ENCODE measurements at regions not wholly inside any gene's neighbourhood (a gene's known extent, or its start where the extent isn't known, plus 50 kb on each side); places are given as distances from the start of the nearest gene placed in this dataset.

DNA sequence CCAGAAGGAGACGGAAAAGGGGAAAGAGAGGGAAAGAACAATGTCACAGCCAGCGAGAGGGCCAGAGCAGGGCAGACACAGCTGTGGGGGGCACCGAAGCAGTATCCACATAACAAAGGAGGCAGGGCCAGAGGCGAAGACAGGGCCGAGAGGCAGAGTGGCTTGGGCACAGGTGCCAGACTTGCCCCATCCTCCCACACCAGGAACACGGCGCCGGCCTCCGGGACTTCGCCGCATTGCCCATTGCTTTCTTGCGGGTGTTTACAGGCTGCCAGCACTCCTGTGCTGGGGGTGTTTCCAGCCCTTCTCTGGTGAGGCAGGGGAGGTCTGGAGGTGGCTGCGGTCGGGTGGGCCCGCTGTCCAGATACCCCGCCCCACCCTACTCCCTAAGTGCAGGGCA, 78.0 kb downstream of the ENGASE start:
- H3K27me3 ChIP-seq (ENCODE audit: low read depth, low read length) = peaks cover 4% of the 10 kb centered on the region

DNA sequence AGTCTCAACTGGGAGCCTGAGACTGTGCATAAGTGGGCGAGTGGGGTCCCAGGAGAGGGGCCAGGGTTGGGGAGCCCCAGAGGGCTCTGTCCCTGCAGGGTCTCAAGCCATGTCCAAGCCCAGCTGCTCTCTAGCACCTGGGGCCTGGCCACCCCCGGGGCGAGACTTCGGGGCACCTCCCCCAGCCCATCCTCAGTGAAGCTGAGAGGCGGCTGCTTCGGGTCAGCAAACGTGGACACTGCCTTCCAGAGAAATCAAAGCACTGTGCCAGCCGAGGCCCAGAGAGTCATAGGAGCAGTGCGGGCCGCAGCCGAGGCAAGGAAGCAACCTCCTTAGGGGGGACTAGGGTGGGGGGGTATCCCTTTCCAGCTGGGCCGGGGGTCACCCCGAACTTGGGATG, 77.5 kb downstream of the ENGASE start:
- H3K4me1 ChIP-seq (ENCODE audit: control insufficient read depth in 1 of 2, insufficient read depth in 2 of 2, low read length in 2 of 2) = no peaks in the 10 kb centered on the region
- no peaks in the 10 kb centered on the region for H3K36me3 ChIP-seq (ENCODE audit: control insufficient read depth in 1 of 2, insufficient read depth in 2 of 2, low read length in 2 of 2)
- H3K27ac ChIP-seq (ENCODE audit: low read length) = no peak overlapping the region
- H3K27me3 ChIP-seq (ENCODE audit: low read depth, low read length) = peaks cover 4% of the 10 kb centered on the region
- H3K4me3 ChIP-seq (ENCODE audit: low read depth in 1 of 2, low read length in 2 of 2) = no peak overlapping the region
- H3K9me3 ChIP-seq (ENCODE audit: control insufficient read depth in 1 of 2, low read length in 2 of 2) = no peaks in the 10 kb centered on the region

More for the DNA sequence above, 78.0 kb downstream of the ENGASE start:
- no peak overlapping the region for H3K27ac ChIP-seq (ENCODE audit: low read length)
- H3K4me1 ChIP-seq (ENCODE audit: control insufficient read depth in 1 of 2, insufficient read depth in 2 of 2, low read length in 2 of 2) = no peaks in the 10 kb centered on the region
- H3K9me3 ChIP-seq (ENCODE audit: control insufficient read depth in 1 of 2, low read length in 2 of 2) = no peaks in the 10 kb centered on the region
- no peaks in the 10 kb centered on the region for H3K36me3 ChIP-seq (ENCODE audit: control insufficient read depth in 1 of 2, insufficient read depth in 2 of 2, low read length in 2 of 2)
- no peak overlapping the region for H3K4me3 ChIP-seq (ENCODE audit: low read depth in 1 of 2, low read length in 2 of 2)

DNA sequence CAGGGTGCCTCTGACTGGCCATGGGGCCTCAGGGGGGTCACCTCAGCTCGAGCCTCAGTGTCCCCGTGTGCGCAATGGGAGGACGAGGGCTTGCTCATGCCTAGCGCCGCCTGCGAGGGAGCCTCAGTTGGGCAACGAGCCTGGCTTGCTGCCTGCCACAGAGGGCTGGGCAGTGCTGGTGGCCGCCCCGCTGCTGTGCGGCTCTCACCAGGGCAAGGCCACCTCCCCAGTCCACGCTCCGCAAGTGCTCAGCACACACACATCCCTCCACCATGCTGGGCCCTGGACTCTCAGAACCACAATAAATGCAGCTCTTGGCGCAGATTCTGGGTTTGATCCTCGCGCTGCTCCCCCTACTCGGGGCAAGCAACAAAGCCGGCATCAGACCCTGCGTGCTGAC, 76.2 kb downstream of the ENGASE start:
- H3K4me3 ChIP-seq (ENCODE audit: low read depth in 1 of 2, low read length in 2 of 2) = no peak overlapping the region
- no peak overlapping the region for H3K27ac ChIP-seq (ENCODE audit: low read length)
- H3K27me3 ChIP-seq (ENCODE audit: low read depth, low read length) = peaks cover 4% of the 10 kb centered on the region

DNA sequence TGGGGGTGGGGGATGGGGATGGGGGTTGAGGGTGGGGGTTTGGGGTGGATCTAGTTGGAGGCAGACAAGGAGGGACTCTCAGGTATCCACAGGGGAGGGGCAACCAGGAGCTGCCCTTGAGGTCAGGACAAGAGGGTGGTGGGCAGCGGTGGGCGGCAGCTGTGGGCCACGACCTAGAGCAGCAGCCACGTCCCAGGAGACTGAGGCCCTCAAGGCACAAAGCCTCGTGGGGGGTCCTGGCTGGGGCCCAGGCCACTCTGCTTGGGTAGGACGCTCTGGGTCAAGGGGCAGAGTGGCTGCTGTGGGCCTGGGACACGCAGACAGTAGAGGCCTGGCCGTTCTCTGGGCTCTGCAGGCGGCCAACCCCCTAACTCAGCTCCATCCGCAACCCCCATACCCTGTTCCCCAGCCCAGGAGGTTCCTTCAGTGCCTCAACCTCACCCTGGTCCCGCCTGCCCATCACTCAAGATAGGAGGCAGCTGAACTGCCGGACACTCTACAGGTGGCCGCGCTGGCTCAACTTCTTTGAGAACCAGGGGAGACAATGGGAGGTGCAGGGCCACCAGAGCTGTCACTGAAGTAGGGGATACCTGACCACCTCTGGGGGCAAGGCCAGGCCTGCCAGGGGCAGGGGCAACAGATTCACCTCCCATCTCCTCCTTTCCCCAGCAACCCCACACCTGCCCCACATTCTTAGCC, 75.6 kb downstream of the ENGASE start:
- Histone ChIP-seq H3K4me1 (ENCODE audit: control insufficient read depth in 1 of 2, insufficient read depth in 2 of 2, low read length in 2 of 2) (no peaks in the 10 kb centered on the region), H3K36me3 (ENCODE audit: control insufficient read depth in 1 of 2, insufficient read depth in 2 of 2, low read length in 2 of 2) (no peaks in the 10 kb centered on the region), H3K9me3 (ENCODE audit: control insufficient read depth in 1 of 2, low read length in 2 of 2) (no peaks in the 10 kb centered on the region), H3K4me3 (ENCODE audit: low read depth in 1 of 2, low read length in 2 of 2) (no peak overlapping the region), H3K27ac (ENCODE audit: low read length) (no peak overlapping the region), H3K27me3 (ENCODE audit: low read depth, low read length) (peaks cover 4% of the 10 kb centered on the region)

More for the DNA sequence above, 76.2 kb downstream of the ENGASE start:
- Histone ChIP-seq H3K4me1 (ENCODE audit: control insufficient read depth in 1 of 2, insufficient read depth in 2 of 2, low read length in 2 of 2) (no peaks in the 10 kb centered on the region), H3K9me3 (ENCODE audit: control insufficient read depth in 1 of 2, low read length in 2 of 2) (no peaks in the 10 kb centered on the region), H3K36me3 (ENCODE audit: control insufficient read depth in 1 of 2, insufficient read depth in 2 of 2, low read length in 2 of 2) (no peaks in the 10 kb centered on the region)

DNA sequence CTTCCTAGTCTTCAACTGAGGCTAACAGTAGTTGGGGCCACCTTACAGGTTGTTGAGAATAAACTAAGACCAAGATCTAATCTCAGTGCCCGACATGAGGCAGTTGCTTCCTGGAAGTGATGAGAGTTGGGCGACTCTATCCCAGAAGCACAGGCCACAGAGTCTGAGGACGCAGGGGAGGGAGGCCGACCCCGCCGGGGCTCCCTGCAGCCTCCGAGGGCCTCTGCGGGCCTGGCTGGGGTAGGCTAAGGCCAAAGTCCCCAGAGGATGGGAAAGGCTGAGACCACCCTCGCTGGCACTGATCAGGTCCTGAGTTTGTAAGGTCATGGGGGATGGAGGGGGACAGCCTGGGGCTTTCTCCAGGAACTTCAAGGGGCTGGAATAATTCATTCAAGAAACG, 74.0 kb downstream of the ENGASE start:
- no peaks in the 10 kb centered on the region for H3K36me3 ChIP-seq (ENCODE audit: control insufficient read depth in 1 of 2, insufficient read depth in 2 of 2, low read length in 2 of 2)
- no peaks in the 10 kb centered on the region for H3K4me1 ChIP-seq (ENCODE audit: control insufficient read depth in 1 of 2, insufficient read depth in 2 of 2, low read length in 2 of 2)
- H3K27me3 ChIP-seq (ENCODE audit: low read depth, low read length) = peaks cover 4% of the 10 kb centered on the region
- no peak overlapping the region for H3K27ac ChIP-seq (ENCODE audit: low read length)
- no peaks in the 10 kb centered on the region for H3K9me3 ChIP-seq (ENCODE audit: control insufficient read depth in 1 of 2, low read length in 2 of 2)
- H3K4me3 ChIP-seq (ENCODE audit: low read depth in 1 of 2, low read length in 2 of 2) = no peak overlapping the region

DNA sequence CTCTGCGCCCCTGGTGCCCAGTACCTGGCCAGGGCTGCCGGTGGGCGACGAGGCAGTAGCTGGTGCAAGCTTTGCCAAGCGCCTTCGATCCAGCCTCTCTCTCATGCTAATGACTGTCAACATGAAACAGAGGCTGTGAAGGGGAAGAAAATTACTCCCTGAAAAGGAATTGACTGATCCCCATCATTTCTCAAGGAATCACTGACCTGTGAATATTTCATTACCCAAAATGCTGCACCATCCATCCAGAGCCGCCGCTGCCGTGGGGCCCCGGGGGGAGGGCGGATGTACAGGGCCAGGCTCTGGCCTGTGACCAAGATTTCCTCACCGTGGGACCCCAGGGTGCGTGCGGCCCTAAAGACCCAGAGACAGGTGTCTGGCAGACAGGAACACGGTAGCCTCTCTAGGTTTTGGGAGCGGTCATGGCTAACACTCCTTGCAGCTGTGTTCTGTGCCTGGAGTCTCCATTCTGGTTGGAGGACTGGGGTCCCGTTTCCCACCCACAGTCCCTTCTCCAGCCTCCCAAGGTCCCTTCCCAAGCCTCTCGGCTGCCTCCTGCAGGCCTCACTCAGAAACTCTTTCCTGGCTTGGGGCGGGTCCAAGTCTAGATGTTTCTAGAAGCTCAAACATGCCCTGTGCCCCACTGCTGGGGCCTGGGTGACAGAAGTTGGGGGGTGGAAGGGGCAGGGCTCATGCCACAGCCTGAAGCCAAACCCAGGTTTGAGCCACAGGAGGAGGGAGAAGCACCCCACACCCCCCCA, 73.3 kb downstream of the ENGASE start:
- H3K27ac ChIP-seq (ENCODE audit: low read length) = no peak overlapping the region
- H3K27me3 ChIP-seq (ENCODE audit: low read depth, low read length) = peaks cover 4% of the 10 kb centered on the region
- no peaks in the 10 kb centered on the region for H3K36me3 ChIP-seq (ENCODE audit: control insufficient read depth in 1 of 2, insufficient read depth in 2 of 2, low read length in 2 of 2)

DNA sequence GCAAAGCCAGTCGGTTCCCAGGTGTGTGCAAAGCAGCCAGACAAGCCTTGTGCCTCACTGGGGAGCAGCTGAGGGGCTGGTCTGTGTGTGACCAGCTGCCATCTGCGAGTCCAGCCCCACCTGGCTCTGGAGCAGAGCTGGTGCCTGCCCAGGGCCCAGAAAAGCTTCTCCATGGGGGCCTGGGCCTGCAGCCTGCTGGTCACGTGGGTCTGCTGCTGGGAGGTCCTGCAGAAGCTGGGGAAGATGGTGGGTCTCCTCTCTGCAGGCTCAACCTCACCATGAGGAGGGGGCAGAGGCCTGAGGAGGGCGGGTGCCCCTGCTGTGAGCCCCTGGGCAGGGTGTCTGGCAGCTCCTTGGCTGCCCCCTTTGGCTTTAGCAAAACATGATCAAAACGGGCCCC, 71.9 kb downstream of the ENGASE start:
- Histone ChIP-seq H3K4me1 (ENCODE audit: control insufficient read depth in 1 of 2, insufficient read depth in 2 of 2, low read length in 2 of 2) (no peaks in the 10 kb centered on the region), H3K9me3 (ENCODE audit: control insufficient read depth in 1 of 2, low read length in 2 of 2) (no peaks in the 10 kb centered on the region), H3K27ac (ENCODE audit: low read length) (no peak overlapping the region), H3K36me3 (ENCODE audit: control insufficient read depth in 1 of 2, insufficient read depth in 2 of 2, low read length in 2 of 2) (no peaks in the 10 kb centered on the region), H3K4me3 (ENCODE audit: low read depth in 1 of 2, low read length in 2 of 2) (no peak overlapping the region), H3K27me3 (ENCODE audit: low read depth, low read length) (peaks cover 4% of the 10 kb centered on the region)

More for the DNA sequence above, 73.3 kb downstream of the ENGASE start:
- H3K4me1 ChIP-seq (ENCODE audit: control insufficient read depth in 1 of 2, insufficient read depth in 2 of 2, low read length in 2 of 2) = no peaks in the 10 kb centered on the region
- no peak overlapping the region for H3K4me3 ChIP-seq (ENCODE audit: low read depth in 1 of 2, low read length in 2 of 2)
- no peaks in the 10 kb centered on the region for H3K9me3 ChIP-seq (ENCODE audit: control insufficient read depth in 1 of 2, low read length in 2 of 2)

DNA sequence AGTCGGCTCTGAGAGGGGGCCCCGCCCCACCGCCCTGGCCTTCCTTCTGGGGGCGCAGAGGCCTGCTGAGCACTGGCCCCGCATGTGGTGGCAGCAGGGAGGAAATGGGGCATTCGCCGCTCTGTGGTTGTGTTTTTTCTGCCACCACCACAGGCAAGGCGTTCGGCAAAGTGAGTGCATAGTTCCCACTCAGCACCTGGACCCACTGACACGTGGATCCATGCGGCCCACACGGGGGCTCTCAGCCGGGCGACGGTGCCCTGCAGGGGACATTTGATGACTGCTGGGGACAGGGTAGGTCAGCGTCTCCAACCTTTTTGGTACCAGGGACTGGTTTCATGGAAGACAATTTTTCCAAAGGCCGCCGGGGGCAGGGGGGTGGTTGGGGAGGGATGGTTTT, 70.9 kb downstream of the ENGASE start:
- H3K27me3 ChIP-seq (ENCODE audit: low read depth, low read length) = peaks cover 4% of the 10 kb centered on the region

DNA sequence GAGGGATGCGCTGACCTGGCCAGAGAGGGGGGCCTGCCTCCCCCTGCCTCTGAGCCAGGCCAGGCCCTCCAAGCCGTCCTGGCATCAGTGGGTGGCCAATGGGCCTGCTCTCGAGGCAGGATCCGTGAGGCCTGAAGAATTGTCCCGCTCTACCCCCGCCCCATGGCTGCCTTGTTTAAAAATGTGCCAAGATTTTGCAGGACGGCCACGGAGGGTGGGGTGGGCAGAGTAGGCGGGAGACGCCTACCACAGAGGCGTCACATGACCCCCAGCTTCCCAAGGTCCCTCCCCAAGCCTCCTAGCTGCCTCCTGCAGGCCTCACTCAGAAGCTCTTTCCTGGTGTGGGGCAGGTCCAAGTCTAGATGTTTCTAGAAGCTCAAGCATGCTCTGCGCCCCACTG, 69.5 kb downstream of the ENGASE start:
- no peak overlapping the region for H3K27ac ChIP-seq (ENCODE audit: low read length)
- peaks cover 4% of the 10 kb centered on the region for H3K27me3 ChIP-seq (ENCODE audit: low read depth, low read length)
- no peaks in the 10 kb centered on the region for H3K9me3 ChIP-seq (ENCODE audit: control insufficient read depth in 1 of 2, low read length in 2 of 2)
- H3K4me3 ChIP-seq (ENCODE audit: low read depth in 1 of 2, low read length in 2 of 2) = no peak overlapping the region
- no peaks in the 10 kb centered on the region for H3K36me3 ChIP-seq (ENCODE audit: control insufficient read depth in 1 of 2, insufficient read depth in 2 of 2, low read length in 2 of 2)
- H3K4me1 ChIP-seq (ENCODE audit: control insufficient read depth in 1 of 2, insufficient read depth in 2 of 2, low read length in 2 of 2) = no peaks in the 10 kb centered on the region

More for the DNA sequence above, 70.9 kb downstream of the ENGASE start:
- Histone ChIP-seq H3K9me3 (ENCODE audit: control insufficient read depth in 1 of 2, low read length in 2 of 2) (no peaks in the 10 kb centered on the region), H3K36me3 (ENCODE audit: control insufficient read depth in 1 of 2, insufficient read depth in 2 of 2, low read length in 2 of 2) (no peaks in the 10 kb centered on the region), H3K4me3 (ENCODE audit: low read depth in 1 of 2, low read length in 2 of 2) (no peak overlapping the region), H3K4me1 (ENCODE audit: control insufficient read depth in 1 of 2, insufficient read depth in 2 of 2, low read length in 2 of 2) (no peaks in the 10 kb centered on the region), H3K27ac (ENCODE audit: low read length) (no peak overlapping the region)

DNA sequence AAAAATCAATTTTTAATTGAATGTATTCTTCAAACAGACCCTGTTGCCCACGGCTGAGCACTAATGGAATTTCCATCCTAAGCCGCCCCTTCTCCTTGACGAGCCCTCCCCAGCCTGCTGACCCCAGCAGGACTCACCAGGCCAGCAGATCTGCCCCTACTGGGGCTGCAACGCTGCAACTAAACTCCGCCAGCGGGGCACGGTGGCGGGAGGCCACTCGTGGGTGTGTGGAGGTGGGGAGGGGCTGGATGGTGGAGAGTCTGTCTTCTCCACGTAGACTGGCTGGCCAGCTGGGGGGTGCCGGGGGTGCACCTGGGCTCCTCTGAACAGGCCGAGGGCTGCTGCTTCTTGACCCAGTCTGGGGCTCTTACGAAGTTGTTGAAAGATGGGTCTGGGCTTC, 67.8 kb downstream of the ENGASE start:
- Histone ChIP-seq H3K4me1 (ENCODE audit: control insufficient read depth in 1 of 2, insufficient read depth in 2 of 2, low read length in 2 of 2) (peaks cover 0 to 6% of the 10 kb centered on the region in 2 donors), H3K4me3 (ENCODE audit: low read depth in 1 of 2, low read length in 2 of 2) (no peak overlapping the region), H3K27ac (ENCODE audit: low read length) (no peak overlapping the region), H3K36me3 (ENCODE audit: control insufficient read depth in 1 of 2, insufficient read depth in 2 of 2, low read length in 2 of 2) (no peaks in the 10 kb centered on the region), H3K9me3 (ENCODE audit: control insufficient read depth in 1 of 2, low read length in 2 of 2) (no peaks in the 10 kb centered on the region), H3K27me3 (ENCODE audit: low read depth, low read length) (no peaks in the 10 kb centered on the region)

DNA sequence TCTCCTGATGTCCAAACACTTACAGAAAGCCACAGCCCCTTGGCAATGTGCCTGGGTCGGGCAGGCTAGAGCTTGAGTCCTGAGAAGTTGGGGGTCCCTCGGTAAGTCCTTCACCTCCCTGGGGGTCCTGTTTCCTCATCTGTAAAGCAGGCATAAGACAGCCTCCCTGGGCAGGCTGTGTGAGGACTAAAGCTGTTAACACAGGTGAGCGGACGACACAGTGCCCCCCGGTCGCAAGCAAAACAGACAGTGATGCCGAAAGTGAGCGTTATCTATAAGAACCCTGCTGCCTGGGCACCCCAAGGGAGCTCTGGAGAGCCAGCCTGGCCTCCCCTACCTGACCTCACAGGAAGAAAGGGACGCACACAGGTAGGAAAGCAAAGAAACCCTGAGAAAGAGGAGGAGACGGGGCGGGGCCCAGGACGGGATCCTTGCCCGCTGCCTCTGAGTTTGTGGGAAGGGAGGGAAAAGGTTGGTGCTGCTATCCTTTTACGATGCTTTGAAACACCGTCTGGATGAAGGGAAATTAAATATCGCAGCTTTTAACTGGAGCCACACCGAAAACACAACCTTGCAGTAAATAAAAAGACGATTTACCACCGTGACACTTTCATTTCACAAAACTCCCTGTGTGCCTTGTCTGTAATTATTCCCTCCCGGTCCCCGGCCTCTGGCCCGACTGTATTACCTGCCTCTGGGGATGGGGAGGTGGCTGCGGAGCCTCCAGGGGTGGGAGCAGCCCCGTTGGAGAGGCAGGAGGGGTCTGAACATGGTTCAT, 67.1 kb downstream of the ENGASE start:
- H3K9me3 ChIP-seq (ENCODE audit: control insufficient read depth in 1 of 2, low read length in 2 of 2) = no peaks in the 10 kb centered on the region
- no peak overlapping the region for H3K27ac ChIP-seq (ENCODE audit: low read length)
- peaks cover 0 to 10% of the 10 kb centered on the region in 2 donors for H3K4me1 ChIP-seq (ENCODE audit: control insufficient read depth in 1 of 2, insufficient read depth in 2 of 2, low read length in 2 of 2)
- H3K36me3 ChIP-seq (ENCODE audit: control insufficient read depth in 1 of 2, insufficient read depth in 2 of 2, low read length in 2 of 2) = no peaks in the 10 kb centered on the region
- H3K27me3 ChIP-seq (ENCODE audit: low read depth, low read length) = no peaks in the 10 kb centered on the region
- H3K4me3 ChIP-seq (ENCODE audit: low read depth in 1 of 2, low read length in 2 of 2) = no peak overlapping the region

Data from muscle layer of duodenum (tissue), 2 donors.